HG03575 (cell line): ENCODE measurements at regions not wholly inside any gene's neighbourhood (a gene's known extent, or its start where the extent isn't known, plus 50 kb on each side); places are given as distances from the start of the nearest gene placed in this dataset.
"Not testable (repeated sequence)": the region's sequence is repeated elsewhere in the genome, so short reads cannot be mapped to it uniquely, and the experiment has no call there.

Source experiments
- ATAC-seq: cut with Tn5 transposase; IDR thresholded peaks from one replicate; pipeline ENCODE4 v1.9.1; 2021; ENCODE audit not compliant: unreplicated experiment, insufficient number of reproducible peaks, low FRiP score; ENCODE audit errors: extremely low read depth

DNA sequence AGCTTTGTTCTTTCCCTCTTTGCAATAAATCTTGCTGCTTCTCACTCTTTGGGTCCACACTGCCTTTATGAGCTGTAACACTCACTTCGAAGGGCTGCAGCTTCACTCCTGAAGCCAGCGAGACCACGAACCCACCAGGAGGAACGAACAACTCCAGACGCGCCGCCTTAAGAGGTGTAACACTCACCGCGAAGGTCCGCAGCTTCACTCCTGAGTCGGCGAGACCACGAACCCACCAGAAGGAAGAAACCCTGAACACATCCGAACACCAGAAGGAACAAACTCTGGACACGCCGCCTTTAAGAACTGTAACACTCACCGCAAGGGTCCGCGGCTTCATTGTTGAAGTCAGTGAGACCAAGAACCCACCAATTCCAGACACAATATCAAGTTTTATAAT lies 178.7 kb upstream of the FIGN start:
- ATAC-seq = not testable (repeated sequence)

DNA sequence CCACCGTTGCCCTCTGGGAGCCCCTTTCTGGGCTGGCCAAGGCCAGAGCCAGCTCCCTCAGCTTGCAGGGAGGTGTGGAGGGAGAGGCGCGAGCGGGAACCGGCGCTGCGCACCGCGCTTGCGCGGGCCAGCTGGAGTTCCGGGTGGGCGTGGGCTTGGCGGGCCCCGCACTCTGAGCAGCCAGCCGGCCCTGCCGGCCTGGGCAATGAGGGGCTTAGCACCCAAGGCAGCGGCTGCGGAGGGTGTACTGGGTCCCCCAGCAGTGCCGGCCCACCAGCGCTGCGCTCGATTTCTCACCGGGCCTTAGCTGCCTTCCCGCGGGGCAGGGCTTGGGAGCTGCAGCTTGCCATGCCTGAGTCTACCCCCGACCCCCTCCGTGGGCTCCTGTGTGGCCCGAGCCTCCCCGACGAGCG lies 177.7 kb upstream of the FIGN start:
- not testable (repeated sequence) for ATAC-seq

DNA sequence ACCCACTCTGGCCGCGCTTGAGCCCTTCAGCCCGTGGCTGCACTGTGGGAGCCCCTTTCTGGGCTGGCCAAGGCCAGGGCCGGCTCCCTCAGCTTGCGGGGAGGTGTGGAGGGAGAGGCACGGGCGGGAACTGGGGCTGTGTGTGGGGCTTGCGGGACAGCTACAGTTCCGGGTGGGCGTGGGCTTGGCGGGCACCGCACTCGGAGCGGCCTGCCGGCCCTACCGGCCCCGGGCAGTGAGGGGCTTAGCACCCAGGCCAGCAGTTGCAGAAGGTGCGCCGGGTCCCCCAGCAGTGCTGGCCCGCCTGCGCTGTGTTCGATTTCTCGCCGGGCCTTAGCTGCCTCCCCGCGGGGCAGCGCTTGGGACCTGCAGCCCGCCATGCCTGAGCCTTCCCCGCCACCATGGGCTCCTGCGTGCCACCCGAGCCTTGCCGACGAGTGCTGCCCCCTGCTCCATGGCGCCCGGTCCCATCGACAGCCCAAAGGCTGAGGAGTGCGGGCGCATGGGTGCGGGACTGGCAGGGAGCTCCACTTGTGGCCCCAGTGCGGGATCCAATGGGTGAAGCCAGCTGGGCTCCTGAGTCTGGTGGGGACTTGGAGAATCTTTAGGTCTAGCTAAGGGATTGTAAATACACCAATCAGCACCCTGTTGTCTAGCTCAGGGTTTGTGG lies 173.7 kb upstream of the FIGN start:
- no peak for ATAC-seq

DNA sequence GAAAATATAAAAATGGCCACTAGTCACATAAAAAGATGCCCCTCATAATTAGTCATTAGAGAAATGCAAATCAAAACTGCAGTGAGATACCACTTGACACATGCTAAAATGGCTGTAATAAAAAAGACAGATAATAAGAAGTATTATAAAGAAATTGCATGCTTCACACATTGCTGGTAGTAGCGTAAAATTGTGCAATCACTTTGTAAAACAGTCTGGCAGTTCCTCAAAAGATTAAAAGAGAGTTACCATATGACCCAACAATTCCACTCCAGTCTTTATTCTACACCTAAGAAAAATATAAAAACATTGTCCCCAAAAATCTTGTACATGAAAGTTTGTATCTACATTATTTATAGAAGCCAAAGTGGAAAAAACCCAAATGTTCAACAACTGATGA lies 170.6 kb upstream of the FIGN start:
- no peak for ATAC-seq

DNA sequence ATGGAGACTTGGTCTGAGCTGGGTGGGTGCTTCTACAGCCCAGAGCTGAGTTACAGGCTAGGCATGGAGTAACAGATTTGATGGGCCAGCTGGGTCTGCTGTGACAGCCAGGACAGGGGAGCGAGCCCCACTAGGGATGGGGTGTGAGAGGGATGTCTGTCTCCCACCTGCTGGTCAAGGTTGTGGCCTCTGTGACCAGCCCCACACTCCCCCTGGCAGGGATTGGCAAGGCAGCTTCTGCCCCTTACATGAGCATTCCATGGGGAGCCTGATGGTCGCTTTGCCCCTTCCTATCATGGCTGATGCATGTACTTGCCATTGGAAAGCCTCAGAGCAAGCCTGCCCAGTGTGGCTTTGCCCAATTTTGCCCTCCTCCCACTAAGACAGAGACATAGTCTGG lies 162.0 kb upstream of the FIGN start:
- ATAC-seq = no peak

DNA sequence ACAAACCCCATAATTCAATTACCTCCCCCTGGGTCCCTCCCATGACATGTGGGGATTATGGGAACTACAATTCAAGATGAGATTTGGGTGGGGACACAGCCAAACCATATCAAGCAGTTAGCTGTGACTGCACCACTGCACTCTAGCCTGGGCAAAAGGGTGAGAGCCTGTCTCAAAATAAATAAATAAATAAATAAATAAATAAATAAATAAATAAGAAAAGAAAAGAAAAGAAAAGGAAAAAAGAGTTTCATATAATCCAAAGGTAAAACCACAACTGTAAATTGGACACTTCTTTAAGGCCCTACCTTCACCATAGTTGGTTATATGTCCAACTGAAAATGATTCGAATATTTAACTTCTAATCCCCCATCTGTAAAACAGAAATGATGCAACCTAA lies 157.6 kb upstream of the FIGN start:
- not testable (repeated sequence) for ATAC-seq

DNA sequence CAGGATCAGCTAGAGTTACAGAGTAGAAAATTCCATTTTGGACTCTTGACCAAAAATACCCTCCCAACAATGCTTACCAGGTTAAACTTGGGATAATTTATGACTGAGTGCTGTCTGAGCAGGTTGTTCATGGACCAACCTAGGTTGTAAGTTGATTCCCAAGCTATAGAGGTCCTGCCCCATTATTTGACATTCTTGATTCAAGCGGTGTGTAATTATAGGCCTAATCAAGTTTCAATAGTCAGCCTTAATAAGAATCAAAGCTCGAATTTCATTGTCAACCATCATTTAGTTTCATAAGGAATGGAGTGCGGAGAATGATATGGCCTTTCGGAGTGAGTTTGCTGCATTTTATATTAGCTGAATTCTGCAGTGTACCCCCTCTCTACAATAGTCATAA lies 152.8 kb upstream of the FIGN start:
- ATAC-seq = no peak

DNA sequence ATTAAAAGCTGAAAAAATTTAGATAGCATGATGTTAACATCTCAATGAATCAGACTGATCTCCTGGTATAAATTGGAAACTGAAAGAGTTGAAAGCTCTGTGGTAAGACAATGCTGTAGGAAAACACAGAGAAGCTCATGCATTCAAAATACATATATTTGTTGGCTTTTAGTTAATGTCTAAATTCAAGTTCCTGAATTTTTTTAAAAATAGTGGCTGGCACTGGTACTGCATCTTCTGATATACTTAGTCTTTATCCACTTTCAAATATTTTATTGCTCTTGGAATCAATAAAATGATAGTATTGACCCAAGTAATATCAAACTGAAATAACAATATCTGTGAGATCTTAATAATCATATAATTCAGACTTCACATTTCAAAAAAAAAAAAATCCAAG lies 151.4 kb upstream of the FIGN start:
- ATAC-seq = no peak

DNA sequence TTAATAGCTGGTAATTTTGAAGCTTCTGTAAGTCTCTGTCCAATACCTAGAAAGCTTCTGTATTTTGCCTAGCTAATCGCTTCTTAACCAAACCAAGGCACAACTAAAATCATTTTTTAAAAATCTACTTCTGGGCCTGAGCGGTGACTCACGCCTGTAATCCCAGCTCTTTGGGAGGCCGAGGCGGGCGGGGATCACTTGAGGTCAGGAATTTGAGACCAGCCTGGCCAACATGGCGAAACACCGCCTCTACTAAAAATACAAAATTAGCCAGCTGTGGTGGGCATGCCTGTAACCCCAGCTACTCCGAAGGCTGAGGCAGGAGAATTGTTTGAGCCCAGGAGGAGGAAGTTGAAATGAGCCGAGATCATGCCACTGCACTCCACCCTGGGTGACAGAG lies 148.6 kb upstream of the FIGN start:
- ATAC-seq = no peak

DNA sequence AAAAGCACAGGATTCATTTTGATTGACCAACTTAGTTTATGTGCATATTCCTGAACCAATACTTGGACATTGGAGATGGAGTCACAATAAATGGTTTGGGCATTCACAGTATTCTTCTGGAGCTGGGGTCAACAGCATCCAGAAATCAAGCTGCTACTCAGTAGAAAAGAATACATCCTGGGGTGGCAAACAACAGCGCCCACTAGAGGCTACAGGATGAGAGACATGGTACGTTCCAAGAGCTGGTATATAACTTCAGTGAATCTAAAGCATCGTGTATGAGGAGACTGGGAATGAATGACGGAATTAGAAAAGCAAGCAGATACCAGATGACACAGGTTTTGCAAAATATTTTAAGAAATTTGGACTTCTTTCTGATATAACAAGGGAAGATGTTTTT lies 142.9 kb upstream of the FIGN start:
- no peak for ATAC-seq

DNA sequence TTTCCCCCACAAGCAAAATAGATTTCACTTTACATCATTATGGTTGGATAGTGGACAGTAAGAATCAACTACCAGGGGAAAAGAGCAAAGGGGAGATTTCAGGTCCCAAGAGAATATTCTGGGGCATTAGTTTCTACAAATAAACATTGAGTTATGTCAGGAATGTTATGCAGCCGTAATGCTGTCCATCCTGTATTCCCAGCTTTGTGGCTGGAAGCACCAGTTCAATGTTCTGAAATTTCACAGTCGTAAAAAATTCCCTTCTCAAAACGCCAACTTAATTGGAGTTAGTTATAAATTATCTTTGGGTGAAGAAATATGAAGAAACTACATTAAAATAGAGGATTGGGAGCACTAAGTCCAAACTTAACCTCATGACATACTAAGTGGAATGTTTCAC lies 141.5 kb upstream of the FIGN start:
- no peak for ATAC-seq

DNA sequence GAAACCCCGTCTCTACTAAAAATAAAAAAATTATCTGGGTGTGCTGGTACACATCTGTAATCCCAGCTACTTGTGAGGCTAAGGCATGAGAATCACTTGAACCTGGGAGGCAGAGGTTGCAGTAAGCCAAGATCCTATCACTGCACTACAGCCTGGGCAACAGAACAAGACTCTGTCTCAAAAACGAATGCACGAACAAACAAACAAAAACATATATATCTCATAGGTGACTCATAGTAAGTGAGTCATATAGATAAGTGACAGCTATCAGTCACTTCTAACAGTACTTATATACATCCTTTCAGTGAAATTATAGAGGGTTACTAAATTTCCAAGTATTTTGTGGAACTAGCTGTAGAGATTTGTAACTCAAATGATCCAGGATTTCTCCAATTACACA lies 127.3 kb upstream of the FIGN start:
- ATAC-seq = no peak

DNA sequence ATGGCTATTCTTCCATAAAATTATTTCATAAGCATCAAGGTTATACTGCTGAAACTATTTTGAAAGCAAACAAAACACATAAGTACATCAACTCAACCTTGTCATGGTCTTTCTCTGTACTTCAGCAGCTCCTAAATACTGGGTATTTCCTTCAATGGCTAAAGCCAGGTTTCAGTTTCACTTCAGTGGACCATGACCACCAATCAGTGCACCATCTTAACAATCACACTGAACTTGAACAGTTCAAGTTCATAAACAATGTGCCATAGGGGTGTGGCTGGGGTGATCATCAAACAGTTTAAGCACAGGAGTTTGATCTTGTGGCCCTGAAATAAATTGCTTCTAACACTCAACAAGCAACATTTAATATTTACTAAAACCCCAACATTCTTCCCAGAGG lies 124.1 kb upstream of the FIGN start:
- ATAC-seq = no peak

DNA sequence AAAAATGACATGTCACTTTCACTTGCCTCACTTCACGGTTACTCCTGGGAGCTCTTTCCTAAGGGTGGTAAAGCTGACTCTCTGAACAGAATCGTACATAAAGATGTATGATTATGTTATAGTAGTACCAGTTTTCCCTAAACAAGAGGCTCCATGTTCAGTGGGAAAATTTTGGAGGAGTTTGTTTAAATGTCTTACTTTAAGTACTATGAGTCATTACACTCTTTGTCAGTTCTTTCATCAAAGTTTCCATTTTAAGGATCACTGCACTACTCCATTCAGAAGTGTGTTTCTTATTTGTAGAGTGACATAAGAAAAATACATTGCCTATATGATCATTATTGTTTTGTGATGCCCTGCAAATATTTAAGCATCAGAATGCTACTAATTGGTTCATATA lies 121.1 kb upstream of the FIGN start:
- no peak for ATAC-seq

DNA sequence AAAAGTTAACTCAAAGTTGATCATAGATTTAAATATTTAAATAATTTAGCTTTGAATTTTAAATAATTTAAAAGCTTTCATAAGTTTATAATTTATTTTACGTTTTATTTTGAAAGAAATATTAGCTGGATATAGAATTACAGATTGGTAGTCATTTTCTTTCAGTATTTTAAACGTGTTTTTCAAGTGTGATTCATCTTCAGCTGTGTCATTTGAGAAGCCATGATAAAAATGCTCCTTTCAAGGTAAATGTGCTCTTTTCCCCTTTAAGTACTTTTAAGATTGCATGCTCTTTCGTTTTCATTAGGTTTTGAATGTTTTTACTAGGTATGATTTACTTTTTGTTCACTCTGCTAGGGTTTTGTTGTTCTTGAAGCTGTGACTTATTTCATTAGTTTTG lies 116.8 kb upstream of the FIGN start:
- ATAC-seq = no peak

DNA sequence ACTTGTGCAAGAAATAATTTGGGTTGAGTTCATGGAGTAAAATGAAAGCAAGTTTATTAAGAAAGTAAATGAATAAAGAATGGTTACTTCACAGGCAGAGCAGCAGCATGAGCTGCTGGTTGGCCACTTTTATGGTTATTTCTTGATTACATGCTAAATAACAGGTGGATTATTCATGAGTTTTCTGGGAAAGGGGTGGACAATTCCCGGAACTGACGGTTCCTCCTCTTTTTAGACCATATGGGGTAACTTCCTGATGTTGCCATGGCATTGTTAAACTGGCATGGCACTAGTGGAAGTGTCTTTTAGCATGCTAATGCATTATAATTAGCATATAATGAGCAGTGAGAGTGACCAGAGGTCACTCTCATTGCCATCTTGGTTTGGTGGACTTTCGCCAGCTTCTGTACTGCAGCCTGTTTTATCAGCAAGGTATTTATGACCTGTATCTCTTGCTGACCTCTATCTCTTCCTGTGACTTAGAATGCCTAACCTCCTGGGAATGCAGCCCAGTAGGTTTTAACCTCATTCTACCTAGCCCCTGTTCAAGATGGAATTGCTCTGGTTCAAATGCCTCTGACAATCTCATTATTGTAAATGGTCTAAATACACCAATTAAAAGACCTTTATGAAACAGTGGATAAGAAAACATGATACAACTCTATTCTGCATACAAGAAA lies 114.1 kb upstream of the FIGN start:
- no peak for ATAC-seq

DNA sequence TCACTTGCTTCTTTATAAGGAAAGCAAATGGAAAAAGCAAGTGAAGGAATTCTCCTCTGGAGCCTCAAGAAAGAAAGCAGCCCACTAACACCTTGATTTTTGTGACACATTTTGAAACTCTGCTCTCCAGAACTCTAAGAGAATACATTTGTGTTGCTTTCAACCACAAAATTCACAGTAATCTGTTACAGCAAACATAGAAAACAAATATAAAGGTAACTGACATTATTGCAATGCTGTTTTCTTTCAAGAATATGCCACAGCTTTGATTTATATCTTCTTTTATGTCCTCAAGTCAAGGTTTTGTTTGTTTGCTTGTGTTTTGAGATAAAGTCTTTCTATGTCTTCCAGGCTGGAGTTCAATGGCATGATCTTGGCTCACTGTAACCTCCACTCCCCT lies 103.1 kb upstream of the FIGN start:
- ATAC-seq = no peak

DNA sequence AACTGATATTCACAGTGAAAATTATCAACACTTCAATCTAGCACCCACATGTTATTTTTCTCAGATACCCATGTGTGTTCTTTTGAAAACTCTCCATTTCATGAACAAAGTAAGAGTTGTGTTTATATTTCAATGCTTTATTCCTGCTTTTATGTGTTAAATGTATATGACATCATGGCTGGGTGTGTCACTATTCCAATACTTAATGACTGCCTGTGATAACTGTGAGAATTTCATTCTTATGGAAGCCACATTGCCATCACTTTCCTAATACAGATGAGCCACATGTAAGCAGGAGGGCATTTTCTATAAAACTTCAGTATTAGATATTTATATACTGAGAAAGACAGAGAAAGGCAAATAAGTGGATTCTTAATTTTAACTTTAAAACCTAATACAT lies 100.4 kb upstream of the FIGN start:
- ATAC-seq = no peak

DNA sequence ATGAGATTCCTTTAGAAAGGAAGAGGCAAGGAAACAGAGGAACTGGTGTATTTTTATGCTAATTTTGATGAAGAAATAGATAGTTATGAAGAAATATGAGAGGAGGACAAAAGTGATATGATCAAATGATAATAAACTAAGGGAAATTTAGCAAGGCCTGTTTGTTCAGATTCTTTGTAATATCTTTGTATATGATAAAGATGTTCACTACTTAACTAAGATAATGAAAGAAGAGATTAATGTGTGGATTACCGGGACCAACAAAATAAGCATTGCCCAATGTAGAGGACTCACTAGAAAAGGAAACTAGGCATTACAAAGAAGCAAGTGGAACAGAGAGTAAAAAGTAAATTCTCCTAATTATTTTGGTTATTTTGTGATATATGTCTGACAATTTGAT lies 99.0 kb upstream of the FIGN start:
- ATAC-seq = no peak

DNA sequence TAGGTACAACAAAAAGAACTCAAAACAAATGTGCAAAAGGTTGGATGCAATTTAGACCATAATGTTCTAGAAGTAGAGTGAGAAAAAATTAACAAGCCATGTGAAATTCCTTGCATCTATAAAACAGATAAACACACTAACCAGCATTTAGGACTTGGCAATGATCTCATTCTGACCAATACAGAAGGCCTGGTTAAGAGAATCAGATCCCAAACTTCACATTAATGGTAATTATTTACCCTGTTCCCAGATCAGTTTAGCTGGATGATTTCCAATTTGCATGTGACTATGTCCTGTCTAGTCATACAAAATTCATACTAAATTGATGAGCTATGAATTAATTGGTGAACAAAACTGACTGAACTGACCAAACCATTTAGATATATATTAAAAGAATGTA lies 98.4 kb upstream of the FIGN start:
- no peak for ATAC-seq

DNA sequence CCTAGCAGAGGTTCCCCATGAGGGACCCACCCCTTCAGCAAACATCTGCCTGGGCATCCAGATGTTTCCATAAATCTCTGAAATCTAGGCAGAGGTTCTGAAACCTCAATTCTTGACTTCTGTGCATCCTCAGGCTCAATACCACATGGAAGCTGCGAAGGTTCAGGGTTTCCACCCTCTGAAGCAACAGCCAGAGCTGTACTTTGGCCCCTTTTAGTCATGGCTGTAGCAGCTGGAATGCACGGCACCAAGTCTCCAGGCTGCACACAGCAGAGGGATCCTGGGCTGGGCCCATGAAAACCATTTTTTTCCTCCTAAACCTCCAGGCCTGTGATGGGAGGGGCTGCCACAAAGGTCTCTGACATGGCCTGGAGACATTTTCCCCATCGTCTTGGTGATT lies 93.0 kb upstream of the FIGN start:
- no peak for ATAC-seq
